ENCODE measurements at regions not wholly inside any gene's neighbourhood (a gene's known extent, or its start where the extent isn't known, plus 50 kb on each side); places are given as distances from the start of the nearest gene placed in this dataset.

GRCh38 chr5:17367256-17367840 lies 130.7 kb upstream of the TAF11L2 start:
- TF ChIP-seq CTCF (IDR thresholded peaks at IDR 0.05; ENCODE audit: insufficient read depth, low read depth, low read length) (no peak), EZH2 (IDR thresholded peaks at IDR 0.05; ENCODE audit: insufficient read depth, low read length) (no peak)

Measured in astrocyte (in vitro differentiated cells and primary cell).